Panc1 (cell line): ENCODE measurements at regions not wholly inside any gene's neighbourhood (a gene's known extent, or its start where the extent isn't known, plus 50 kb on each side); places are given as distances from the start of the nearest gene placed in this dataset.

Source experiments
- CTCF ChIP-seq: fragments of 450-650 bp; IDR thresholded peaks from 2 replicates; pipeline ENCODE4 v1.5.1; 2017; ENCODE audit warnings: mild to moderate bottlenecking
- POLR2AphosphoS5 ChIP-seq: IDR thresholded peaks from 2 replicates; pipeline ENCODE4 v1.6.1; 2012; ENCODE audit warnings: mild to moderate bottlenecking, low read depth, low read length, moderate library complexity
- REST ChIP-seq, 2 experiments: IDR thresholded peaks; 2 replicates each; pipeline ENCODE4 v1.6.1; 2011 to 2012; ENCODE audit warnings: low read depth in 2 of 2, control low read depth in 1 of 2, low read length in 1 of 2, mild to moderate bottlenecking in 1 of 2, moderate library complexity in 1 of 2; ENCODE audit not compliant: insufficient read depth in 1 of 2
- SIN3A ChIP-seq: IDR thresholded peaks from 2 replicates; pipeline ENCODE4 v1.6.1; 2012; ENCODE audit warnings: low read depth, mild to moderate bottlenecking, low read length, moderate library complexity, borderline replicate concordance; ENCODE audit not compliant: insufficient read depth
- TCF7L2 ChIP-seq: IDR thresholded peaks from 2 replicates; pipeline ENCODE4 v1.6.1; 2011; ENCODE audit warnings: mild to moderate bottlenecking, low read depth, low read length, inconsistent platforms

- TF ChIP-seq CTCF: no peak
- no peak for TF ChIP-seq POLR2AphosphoS5
- TF ChIP-seq REST (IDR thresholded peaks at IDR 0.05; ENCODE audit: insufficient read depth in 1 of 2, low read depth in 2 of 2, low read length in 1 of 2): no peak
- no peak for TF ChIP-seq SIN3A
- no peak for TF ChIP-seq TCF7L2
Observed at GRCh38 chr4:178414042-178414441, 971.8 kb upstream of the AGA start.
